GM19468 (cell line): ENCODE measurements at regions not wholly inside any gene's neighbourhood (a gene's known extent, or its start where the extent isn't known, plus 50 kb on each side); places are given as distances from the start of the nearest gene placed in this dataset.
A peak's percentile ranks its signal among the peaks of the same experiment; 100 is the strongest.

Source experiments
- ATAC-seq: cut with Tn5 transposase; IDR thresholded peaks from one replicate; pipeline ENCODE4 v1.9.1; 2021; ENCODE audit warnings: mild to moderate bottlenecking, moderate library complexity, moderate number of reproducible peaks; ENCODE audit not compliant: unreplicated experiment; ENCODE audit errors: extremely low read depth

DNA sequence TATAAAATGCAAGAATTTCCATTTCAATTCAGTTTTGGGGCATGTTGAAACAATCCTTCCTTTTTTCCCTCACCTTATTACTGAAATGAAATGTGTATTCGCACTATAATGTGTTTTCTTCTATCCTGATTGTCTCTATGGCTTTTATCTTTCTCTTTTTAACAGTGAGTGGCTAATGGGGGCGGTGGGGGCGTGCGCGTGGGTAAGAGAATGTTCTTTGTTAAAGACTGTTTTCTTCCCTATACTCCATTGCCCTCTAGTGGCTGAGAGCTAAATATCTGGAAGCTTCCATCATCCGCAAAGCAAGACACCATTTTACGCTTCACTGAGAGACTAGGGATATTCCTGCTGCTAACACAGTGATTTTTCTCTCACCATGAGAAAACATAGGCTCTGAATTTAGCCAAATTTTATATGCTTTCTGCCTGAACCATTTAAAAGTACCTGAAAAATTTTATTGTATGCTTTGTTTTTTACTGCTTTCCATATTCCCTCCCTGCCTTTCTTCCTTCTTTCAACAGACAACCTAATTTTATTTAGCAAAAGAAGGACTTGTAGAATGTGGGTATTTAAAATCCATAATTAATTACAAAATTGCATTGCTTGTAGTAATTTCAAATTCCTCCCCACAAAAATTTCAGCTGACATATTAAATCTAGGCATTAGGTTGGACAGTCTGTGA, 194.0 kb downstream of the GASK1B start:
- ATAC-seq = peak; percentile 75

GRCh38 chr4:157977086-157977485, 195.7 kb downstream of the GASK1B start:
- ATAC-seq = no peak

GRCh38 chr4:157973297-157973696, 199.5 kb downstream of the GASK1B start:
- ATAC-seq = no peak

- ATAC-seq = no peak
Observed at GRCh38 chr4:157964463-157964862, 208.4 kb downstream of the GASK1B start.

GRCh38 chr4:157961229-157961990, 211.4 kb downstream of the GASK1B start:
- no peak for ATAC-seq

DNA sequence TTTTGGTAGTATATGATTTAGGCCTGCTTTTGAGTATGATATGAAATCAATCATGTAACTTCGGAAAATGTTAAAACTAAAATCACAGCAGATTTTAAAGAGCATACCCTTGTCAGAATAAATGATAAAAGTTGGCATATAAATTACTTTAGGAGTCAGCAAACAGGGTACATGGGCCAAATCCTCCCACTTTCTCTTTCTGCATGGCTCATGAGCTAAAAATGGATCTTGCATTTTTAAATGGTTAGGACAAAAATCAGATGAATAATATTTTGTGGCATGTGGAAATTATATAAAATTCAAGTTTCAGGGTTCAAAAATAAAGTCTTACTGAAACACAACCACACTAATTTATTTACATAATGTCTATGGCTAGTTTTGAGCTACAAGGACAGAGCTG, 214.9 kb downstream of the GASK1B start:
- ATAC-seq = no peak

DNA sequence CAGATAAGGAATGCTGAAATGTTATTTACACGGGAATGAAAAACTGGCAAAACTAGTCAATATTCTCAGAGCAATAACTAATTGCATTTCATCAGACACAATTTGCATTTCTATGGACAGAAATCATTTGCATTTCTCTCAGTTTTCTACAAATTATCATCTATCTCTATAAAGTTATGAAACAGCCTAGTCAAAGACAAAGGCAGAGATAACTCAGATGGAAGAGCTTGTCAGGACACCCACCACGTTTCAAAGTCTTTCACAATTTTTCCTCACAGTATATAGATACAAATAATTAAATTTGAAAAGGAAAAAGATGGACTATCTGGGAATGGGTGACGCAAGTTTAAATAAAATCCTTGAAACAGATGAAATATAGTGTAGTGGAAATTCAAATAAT, 230.8 kb downstream of the GASK1B start:
- ATAC-seq = no peak

DNA sequence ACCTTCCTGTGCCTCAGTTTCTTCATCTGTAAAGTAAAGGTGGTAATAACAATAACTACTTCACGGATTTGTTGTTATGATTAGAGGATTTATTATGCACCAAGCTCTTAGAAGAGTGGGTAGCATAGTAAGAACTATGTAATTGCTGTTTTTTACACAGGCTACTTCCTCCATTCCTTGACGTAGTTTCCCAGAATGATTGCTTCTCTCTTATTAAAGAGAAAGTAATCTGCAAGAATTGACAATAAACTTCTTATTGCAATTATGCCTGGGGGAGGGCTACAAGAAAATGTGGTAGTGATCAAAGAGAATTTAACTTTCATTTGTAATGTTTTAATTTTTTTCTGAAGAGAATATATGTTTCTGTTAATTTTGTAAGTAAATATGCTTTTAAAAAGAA, 238.7 kb downstream of the GASK1B start:
- ATAC-seq = no peak

GRCh38 chr4:157932936-157933335, 239.9 kb downstream of the GASK1B start:
- no peak for ATAC-seq

GRCh38 chr4:157929486-157929885, 243.3 kb downstream of the GASK1B start:
- no peak for ATAC-seq

DNA sequence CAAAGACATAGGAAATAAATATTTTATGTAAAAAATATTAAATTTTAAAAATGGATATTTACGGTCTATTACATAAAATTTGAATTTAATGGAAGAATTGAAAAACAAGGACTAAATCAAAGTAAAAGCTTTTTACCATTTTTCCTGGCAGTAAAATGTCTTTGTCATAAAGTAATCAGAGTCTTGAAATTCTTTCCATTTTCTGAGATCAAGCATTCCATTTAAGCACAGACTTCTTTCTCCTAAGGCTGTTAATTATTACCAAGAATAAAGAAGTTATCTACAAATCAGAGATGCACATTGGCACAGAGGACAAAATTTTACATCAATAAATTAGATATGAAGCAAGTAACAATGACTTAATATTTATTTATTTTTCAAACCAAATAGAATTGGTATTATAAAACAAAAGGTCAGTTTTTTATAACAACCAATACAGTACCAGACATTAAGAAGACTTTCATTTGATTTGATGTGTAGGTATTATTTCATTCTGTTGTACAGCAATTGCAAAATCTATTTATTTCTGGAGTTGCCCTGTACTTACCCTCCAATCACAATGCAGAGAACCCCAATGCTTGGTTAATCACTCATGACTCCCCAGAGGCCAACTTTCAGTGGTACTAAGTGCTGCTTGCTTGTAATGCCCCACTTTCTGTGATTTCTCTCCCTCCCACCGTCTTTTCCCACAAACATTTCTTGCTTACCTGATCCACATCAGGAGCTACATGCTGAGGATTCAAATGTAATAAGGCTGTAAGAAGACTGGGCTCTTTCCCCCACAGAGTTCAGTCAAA, 254.6 kb downstream of the GASK1B start:
- no peak for ATAC-seq

GRCh38 chr4:157912212-157912611, 260.6 kb downstream of the GASK1B start:
- ATAC-seq = no peak

DNA sequence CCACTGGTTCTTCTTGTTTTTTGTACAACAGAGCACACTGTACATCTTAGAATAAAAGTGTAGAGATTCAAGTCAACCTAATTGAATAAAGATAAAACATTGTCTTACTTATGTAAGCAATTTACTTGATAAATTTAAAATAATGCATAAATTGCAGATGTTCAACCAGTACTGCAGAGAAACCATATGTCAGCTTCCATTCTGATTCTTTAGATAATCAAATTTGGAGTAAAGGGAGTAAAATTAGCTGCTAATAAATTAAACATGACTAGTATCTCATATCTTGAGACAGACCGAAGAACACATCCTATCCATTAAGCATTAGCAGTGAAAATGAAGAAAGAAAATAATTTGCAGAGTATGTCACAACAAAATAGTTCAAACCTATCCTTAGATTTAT, 261.2 kb downstream of the GASK1B start:
- no peak for ATAC-seq

DNA sequence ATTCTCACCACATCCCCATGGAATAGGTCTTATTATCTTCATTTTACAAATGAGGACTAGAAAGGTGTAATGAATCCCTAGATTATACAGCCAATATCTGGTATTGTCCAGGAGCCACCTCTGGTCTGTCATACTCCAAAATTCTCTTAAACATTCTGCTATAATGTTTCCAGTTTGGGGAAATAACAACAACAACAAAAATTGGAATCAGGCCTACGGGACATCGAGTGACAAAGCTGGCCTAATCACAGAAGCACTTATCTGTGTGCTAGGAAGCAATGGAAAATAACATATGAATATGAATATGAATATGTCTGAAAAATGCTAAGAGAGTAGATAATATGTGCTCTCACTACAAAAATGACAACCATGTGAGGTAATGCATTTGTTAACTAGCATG, 264.1 kb downstream of the GASK1B start:
- ATAC-seq = no peak

DNA sequence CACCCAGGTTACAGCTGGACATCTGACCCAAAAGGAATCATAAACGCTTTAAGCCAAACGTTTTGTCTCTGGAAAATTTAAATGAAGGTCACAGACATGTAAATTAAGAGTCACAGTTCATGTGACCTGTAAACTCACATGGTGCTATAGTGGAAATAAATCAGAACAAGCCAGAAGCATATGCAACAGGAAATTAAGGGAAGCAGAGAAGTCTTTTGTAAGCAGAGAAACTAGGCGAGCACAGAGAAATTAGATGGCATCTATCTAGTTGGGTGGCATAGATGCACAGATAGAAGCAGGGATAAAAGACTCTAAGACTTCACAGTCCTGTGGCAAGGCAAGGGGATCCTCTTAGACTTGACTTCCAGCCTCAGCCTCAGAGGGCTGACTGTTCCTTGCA, 264.8 kb downstream of the GASK1B start:
- ATAC-seq = no peak

- no peak for ATAC-seq
Observed at GRCh38 chr4:157907226-157907946, 265.4 kb downstream of the GASK1B start.

GRCh38 chr4:157898836-157899605, 273.8 kb downstream of the GASK1B start:
- ATAC-seq = no peak

DNA sequence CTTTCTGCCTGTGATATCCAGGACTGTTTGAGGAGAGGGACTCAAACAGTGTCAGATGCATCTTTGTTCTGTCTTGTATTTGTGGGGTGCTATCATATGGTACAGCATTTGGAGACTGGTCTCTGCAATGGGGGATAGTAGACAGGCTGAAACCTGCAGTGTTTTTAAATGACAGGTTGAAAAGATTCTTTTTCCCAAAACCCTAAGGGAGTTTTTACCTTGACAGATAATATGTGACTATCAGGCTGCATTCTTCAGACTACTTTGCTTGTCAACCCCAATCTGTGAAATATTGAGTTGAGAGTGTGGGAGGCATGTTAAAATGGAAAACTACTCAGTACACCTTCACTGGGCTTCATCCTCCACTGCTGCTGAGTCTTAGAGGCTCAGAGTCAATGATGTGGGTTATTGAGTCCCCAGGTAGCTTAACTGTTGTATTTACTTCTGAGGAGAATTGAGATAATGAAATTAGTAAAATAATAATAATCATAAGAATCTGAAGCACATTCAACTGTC, 274.9 kb downstream of the GASK1B start:
- ATAC-seq = no peak

- no peak for ATAC-seq
Observed at GRCh38 chr4:157896726-157897125, 276.1 kb downstream of the GASK1B start.
